Ectodermal cell (in vitro differentiated cells): ENCODE measurements at regions not wholly inside any gene's neighbourhood (a gene's known extent, or its start where the extent isn't known, plus 50 kb on each side); places are given as distances from the start of the nearest gene placed in this dataset.

Experiments used
- H3K27ac ChIP-seq: 2 replicates; pipeline ENCODE4 v1.7.0; 2013; ENCODE audit warnings: mild to moderate bottlenecking, low read depth, low read length; ENCODE audit not compliant: insufficient read depth, poor library complexity, severe bottlenecking
- H3K27me3 ChIP-seq: 2 replicates; pipeline ENCODE4 v1.7.0; 2013; ENCODE audit warnings: mild to moderate bottlenecking, low read length; ENCODE audit not compliant: insufficient read depth, control insufficient read depth, poor library complexity, severe bottlenecking
- H3K36me3 ChIP-seq: one replicate; pipeline ENCODE4 v1.7.0; 2013; ENCODE audit warnings: low read length; ENCODE audit not compliant: control insufficient read depth, insufficient read depth
- H3K4me1 ChIP-seq: one replicate; pipeline ENCODE4 v1.7.0; 2013; ENCODE audit warnings: low read length; ENCODE audit not compliant: control insufficient read depth, insufficient read depth
- H3K4me3 ChIP-seq: 2 replicates; pipeline ENCODE4 v1.7.0; 2013; ENCODE audit warnings: low read depth, low read length, control low read depth; ENCODE audit not compliant: insufficient read depth
- H3K9me3 ChIP-seq: 2 replicates; pipeline ENCODE4 v1.7.0; 2013; ENCODE audit warnings: mild to moderate bottlenecking, low read length, moderate library complexity; ENCODE audit not compliant: control insufficient read depth
- WGBS, 2 experiments: methylation state at CpG; one replicate each; pipeline ENCODE4 v1.1.7; 2013; ENCODE audit warnings: missing lambda C conversion rate in 2 of 2; 5-methylcytosine and 5-hydroxymethylcytosine counted together

DNA sequence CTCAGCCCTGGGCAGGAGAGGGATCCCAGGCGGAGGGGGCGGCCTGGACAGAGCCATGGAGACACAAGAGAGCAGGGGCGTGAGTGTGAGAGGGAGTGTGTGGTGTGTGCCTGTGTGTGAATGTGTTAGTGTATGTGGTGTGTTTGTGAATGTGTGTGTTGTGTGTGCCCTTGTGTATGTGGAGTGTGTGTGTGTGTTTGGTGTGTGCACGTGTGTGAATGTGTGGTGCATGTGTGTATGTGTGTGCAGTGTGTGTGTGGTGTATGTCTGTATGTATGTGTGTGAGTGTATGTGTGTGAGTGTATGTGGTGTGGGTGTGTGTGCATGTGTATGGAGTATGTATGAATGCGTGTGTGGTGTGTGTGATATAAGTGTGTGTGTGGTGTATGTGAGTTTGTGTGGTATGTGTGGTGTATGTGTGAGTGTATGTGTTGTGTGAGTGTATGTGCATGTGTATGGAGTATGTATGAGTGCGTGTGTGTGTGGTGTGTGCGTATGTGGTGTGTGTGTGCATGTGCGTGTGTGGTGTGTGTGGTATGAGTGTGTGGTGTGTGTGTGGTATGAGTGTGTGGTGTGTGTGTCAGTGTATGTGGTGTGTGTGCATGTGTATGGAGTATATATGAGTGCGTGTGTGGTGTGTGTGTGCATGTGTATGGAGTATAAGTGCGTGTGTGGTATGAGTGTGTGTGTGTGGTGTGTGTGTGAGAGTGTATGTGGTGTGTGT, 175.2 kb upstream of the AFDN start:
- Histone ChIP-seq H3K4me1 (peaks cover 17% of the 10 kb centered on the region), H3K9me3 (no peaks in the 10 kb centered on the region), H3K4me3 (no peak overlapping the region), H3K27me3 (no peaks in the 10 kb centered on the region), H3K36me3 (no peaks in the 10 kb centered on the region), H3K27ac (no peak overlapping the region)
- 85 to 87% methylated on average over 10 of the region's 10 CpGs for WGBS, 2 experiments

- H3K27me3 ChIP-seq = no peaks in the 10 kb centered on the region
- H3K4me1 ChIP-seq = peaks cover 10% of the 10 kb centered on the region
- H3K4me3 ChIP-seq = no peak overlapping the region
- H3K36me3 ChIP-seq = no peaks in the 10 kb centered on the region
- WGBS, 2 experiments = 83% methylated on average over 23 of the region's 23 CpGs
- H3K9me3 ChIP-seq = no peaks in the 10 kb centered on the region
- H3K27ac ChIP-seq = no peak overlapping the region
Measured at GRCh38 chr6:167652042-167652700, 174.5 kb upstream of the AFDN start.

DNA sequence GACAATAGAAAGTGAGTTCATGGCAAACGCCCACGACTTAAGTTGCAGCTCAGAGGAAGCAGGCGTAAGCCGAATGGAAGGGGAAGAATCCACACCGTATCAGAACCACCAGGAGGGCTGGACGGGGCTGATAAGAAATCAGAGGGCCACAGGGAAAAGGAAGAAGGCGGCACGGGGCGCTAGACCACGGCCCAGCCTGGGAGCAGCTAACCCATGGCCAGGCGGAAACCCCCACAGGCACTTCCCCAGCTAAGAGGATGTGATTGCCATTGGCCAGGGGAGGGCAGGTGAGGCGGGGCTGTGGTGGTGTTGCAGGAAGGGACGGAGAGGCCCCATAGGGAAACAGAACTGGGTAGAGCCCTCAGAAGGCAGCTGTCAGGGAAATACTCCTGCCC, 174.0 kb upstream of the AFDN start:
- H3K36me3 ChIP-seq = no peaks in the 10 kb centered on the region
- no peaks in the 10 kb centered on the region for H3K9me3 ChIP-seq
- WGBS, 2 experiments = 59 to 65% methylated on average over 13 of the region's 13 CpGs
- H3K4me1 ChIP-seq = peaks cover 6% of the 10 kb centered on the region
- H3K4me3 ChIP-seq = no peak overlapping the region
- no peaks in the 10 kb centered on the region for H3K27me3 ChIP-seq
- no peak overlapping the region for H3K27ac ChIP-seq

- no peaks in the 10 kb centered on the region for H3K9me3 ChIP-seq
- no peaks in the 10 kb centered on the region for H3K4me1 ChIP-seq
- WGBS, 2 experiments = 93% methylated on average over 23 of the region's 23 CpGs
Measured at GRCh38 chr6:167653561-167653960, 173.2 kb upstream of the AFDN start.

DNA sequence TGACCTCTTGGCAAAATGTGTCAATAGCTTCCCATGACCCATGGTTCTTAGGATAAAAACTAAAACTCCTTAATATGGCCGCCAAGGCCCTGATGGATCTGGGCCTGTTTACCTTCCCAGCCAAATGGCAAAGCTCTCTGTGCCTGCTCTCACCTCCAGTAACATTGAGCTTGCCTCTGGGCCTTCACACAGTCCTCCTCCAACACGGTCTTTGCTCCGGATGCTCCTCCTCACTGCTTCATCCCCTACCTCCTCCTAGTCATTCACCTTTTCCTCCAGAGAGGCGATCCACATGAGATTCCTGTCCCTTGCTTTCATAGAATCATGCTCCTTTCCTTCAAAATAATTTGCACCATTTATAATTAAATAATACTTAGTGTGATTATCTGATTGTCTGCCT, 172.3 kb upstream of the AFDN start:
- H3K36me3 ChIP-seq = no peaks in the 10 kb centered on the region
- H3K9me3 ChIP-seq = no peaks in the 10 kb centered on the region
- no peaks in the 10 kb centered on the region for H3K27me3 ChIP-seq
- no peak overlapping the region for H3K4me3 ChIP-seq
- H3K27ac ChIP-seq = no peak overlapping the region
- WGBS, 2 experiments = 93% methylated on average over 4 of the region's 4 CpGs
- peaks cover 3% of the 10 kb centered on the region for H3K4me1 ChIP-seq

More at GRCh38 chr6:167653561-167653960, 173.2 kb upstream of the AFDN start:
- H3K36me3 ChIP-seq = no peaks in the 10 kb centered on the region
- H3K27me3 ChIP-seq = no peaks in the 10 kb centered on the region
- no peak overlapping the region for H3K4me3 ChIP-seq
- H3K27ac ChIP-seq = no peak overlapping the region

- no peaks in the 10 kb centered on the region for H3K36me3 ChIP-seq
- H3K4me3 ChIP-seq = no peak overlapping the region
- no peaks in the 10 kb centered on the region for H3K9me3 ChIP-seq
- no peaks in the 10 kb centered on the region for H3K27me3 ChIP-seq
- no peak overlapping the region for H3K27ac ChIP-seq
- 91 to 92% methylated on average over 4 of the region's 4 CpGs for WGBS, 2 experiments
- H3K4me1 ChIP-seq = peaks cover 4% of the 10 kb centered on the region
Measured at GRCh38 chr6:167655174-167655821, 171.4 kb upstream of the AFDN start.

DNA sequence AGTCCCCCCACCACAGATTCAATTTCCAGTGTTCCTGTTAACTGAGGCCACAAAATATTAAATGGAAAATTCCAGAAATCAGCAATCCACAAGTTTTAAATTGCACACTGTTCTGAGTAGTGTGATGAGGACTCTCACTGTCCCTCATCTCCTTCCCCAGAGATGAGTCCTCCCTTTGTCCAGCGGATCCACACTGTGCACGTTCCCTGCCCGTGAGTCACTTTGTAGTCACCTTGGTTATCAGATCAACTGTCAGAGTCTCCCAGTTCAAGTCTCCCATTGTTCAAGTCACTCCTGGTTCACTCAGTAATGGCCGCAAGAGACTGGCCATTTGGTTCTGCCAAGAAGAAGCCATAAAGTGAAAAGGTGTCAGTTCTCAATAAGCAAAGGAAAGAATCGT, 168.6 kb upstream of the AFDN start:
- 96 to 97% methylated on average over 5 of the region's 5 CpGs for WGBS, 2 experiments
- Histone ChIP-seq H3K9me3 (no peaks in the 10 kb centered on the region), H3K27ac (no peak overlapping the region), H3K4me1 (peaks cover 21% of the 10 kb centered on the region), H3K27me3 (no peaks in the 10 kb centered on the region), H3K36me3 (no peaks in the 10 kb centered on the region), H3K4me3 (no peak overlapping the region)

DNA sequence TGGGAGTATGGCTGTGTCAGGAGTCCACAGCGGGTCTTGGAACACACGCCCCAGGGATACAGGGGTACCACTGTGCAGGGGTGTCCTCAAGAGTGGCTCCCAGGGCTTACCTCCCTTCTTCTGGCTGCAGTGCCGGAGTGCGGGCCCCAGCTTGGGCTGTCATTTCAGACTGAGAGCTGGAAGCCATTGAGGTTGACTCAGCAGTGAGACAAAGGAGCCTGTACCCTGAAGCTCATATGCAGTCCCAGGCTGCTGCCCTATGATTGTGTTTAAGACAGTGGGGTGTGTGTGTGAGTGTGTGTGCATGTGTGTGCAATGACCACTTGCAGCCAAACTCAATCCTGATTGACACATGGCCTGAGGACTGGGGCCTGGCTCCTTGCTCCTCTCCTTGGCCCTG, 167.7 kb upstream of the AFDN start:
- H3K4me3 ChIP-seq = no peak overlapping the region
- 95 to 98% methylated on average over 4 of the region's 4 CpGs for WGBS, 2 experiments
- H3K36me3 ChIP-seq = no peaks in the 10 kb centered on the region
- H3K9me3 ChIP-seq = no peaks in the 10 kb centered on the region
- peaks cover 22% of the 10 kb centered on the region for H3K4me1 ChIP-seq
- no peaks in the 10 kb centered on the region for H3K27me3 ChIP-seq
- no peak overlapping the region for H3K27ac ChIP-seq

GRCh38 chr6:167660424-167660823, 166.3 kb upstream of the AFDN start:
- Histone ChIP-seq H3K27ac (no peak overlapping the region), H3K4me1 (peaks cover 33% of the 10 kb centered on the region), H3K36me3 (no peaks in the 10 kb centered on the region), H3K9me3 (no peaks in the 10 kb centered on the region), H3K4me3 (no peak overlapping the region), H3K27me3 (no peaks in the 10 kb centered on the region)
- whole genome bisulfite sequencing, 2 experiments = 93 to 94% methylated on average over 4 of the region's 4 CpGs

DNA sequence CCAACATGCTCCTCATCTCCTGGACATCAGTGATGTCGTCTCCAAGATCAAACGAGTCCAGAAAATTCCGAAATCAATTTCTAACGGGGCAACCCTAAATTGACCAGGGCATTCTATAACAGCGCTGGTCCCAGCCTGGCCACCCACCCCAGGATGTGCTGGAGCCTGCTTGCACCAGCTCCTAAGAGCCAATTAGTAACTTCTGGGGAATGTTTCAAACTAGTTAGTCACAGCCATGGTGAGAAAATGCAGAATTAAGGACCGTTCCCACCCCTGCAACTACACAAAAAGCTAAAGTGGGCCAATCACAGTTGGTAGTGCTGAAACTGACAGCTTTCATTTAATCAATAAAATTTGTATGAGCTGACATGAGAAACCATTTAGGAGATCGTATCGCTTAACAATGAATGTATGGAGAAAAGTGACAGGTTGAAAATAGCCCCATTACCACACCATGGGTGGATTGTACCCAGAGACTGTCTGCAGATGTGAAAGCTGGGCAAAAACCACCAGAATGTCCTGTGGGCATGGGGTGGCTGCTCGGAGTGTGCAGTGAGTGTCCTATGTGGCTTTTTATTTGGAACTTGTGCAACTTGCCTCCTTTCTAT, 165.7 kb upstream of the AFDN start:
- 88 to 90% methylated on average over 9 of the region's 9 CpGs for WGBS, 2 experiments
- Histone ChIP-seq H3K27ac (no peak overlapping the region), H3K9me3 (no peaks in the 10 kb centered on the region), H3K27me3 (no peaks in the 10 kb centered on the region), H3K4me1 (peaks cover 39% of the 10 kb centered on the region), H3K4me3 (no peak overlapping the region), H3K36me3 (no peaks in the 10 kb centered on the region)
